Caco-2 (cell line): ENCODE measurements at regions not wholly inside any gene's neighbourhood (a gene's known extent, or its start where the extent isn't known, plus 50 kb on each side); places are given as distances from the start of the nearest gene placed in this dataset.

Source experiments
- BruUV-seq: library from RNA; stranded (reverse); fragments of 400-500 nt; replicated peaks from 2 replicates; lab custom pipeline; 2021; lab: Mats Ljungman, UMichigan
- CTCF ChIA-PET: fragments of 300-600 bp; sonication (Branson Sonifier 250); formaldehyde crosslinking; loops from one replicate; lab custom pipeline; 2022; ENCODE audit warnings: antibody characterized with exemption; lab: Charles Lee
- POLR2A ChIA-PET: fragments of 300-600 bp; sonication (Branson Sonifier 250); formaldehyde crosslinking; loops from one replicate; lab custom pipeline; 2022; ENCODE audit warnings: antibody characterized with exemption; lab: Charles Lee
- DNase-seq, 2 experiments: peaks; one replicate each; pipeline versions ENCODE4 v3.0.0 to v3.0.0-alpha.2; 2020 to 2022
- H3K27me3 ChIP-seq: replicated peaks from 2 replicates; pipeline ENCODE4 v1.6.0; 2011; ENCODE audit warnings: low read length; ENCODE audit not compliant: control insufficient read depth, insufficient read depth
- H3K36me3 ChIP-seq: 2 replicates; pipeline ENCODE4 v1.5.1; 2011; ENCODE audit warnings: low read length; ENCODE audit not compliant: control insufficient read depth, insufficient read depth
- H3K4me1 ChIP-seq: fragments of 250-450 bp; sonication (Bioruptor Pico); 2 replicates; pipeline ENCODE4 v1.5.1; 2020; ENCODE audit warnings: mild to moderate bottlenecking
- H3K4me3 ChIP-seq: 2 replicates; pipeline ENCODE4 v1.5.1; 2011; ENCODE audit warnings: low read depth, mild to moderate bottlenecking, control low read depth, low read length
- H3K9me3 ChIP-seq: fragments of 250-450 bp; sonication (Bioruptor Pico); 2 replicates; pipeline ENCODE4 v1.5.1; 2020; ENCODE audit warnings: mild to moderate bottlenecking, moderate library complexity
- H3K27ac Mint-ChIP-seq: one replicate; pipeline ENCODE4 v1.8.0; 2022; ENCODE audit warnings: mixed read lengths; ENCODE audit not compliant: unreplicated experiment
- H3K27me3 Mint-ChIP-seq: one replicate; pipeline ENCODE4 v1.8.0; 2022; ENCODE audit warnings: mixed read lengths; ENCODE audit not compliant: insufficient read depth, unreplicated experiment
- H3K36me3 Mint-ChIP-seq: one replicate; pipeline ENCODE4 v1.8.0; 2022; ENCODE audit warnings: mild to moderate bottlenecking, mixed read lengths; ENCODE audit not compliant: insufficient read depth, unreplicated experiment
- H3K4me1 Mint-ChIP-seq: one replicate; pipeline ENCODE4 v1.8.0; 2022; ENCODE audit warnings: low read depth, mixed read lengths; ENCODE audit not compliant: unreplicated experiment
- H3K4me3 Mint-ChIP-seq: one replicate; pipeline ENCODE4 v1.8.0; 2022; ENCODE audit warnings: mild to moderate bottlenecking, moderate library complexity, mixed read lengths; ENCODE audit not compliant: unreplicated experiment
- H3K9me3 Mint-ChIP-seq: one replicate; pipeline ENCODE4 v1.8.0; 2022; ENCODE audit warnings: mixed read lengths; ENCODE audit not compliant: unreplicated experiment
- intact Hi-C: fragments of 100-400 bp; cut with micrococcal nuclease; formaldehyde crosslinking; loops from one replicate; pipeline ENCODE4 v1.10.0; 2022; ENCODE audit not compliant: unreplicated experiment
- TF ChIP-seq, protein P1 (sequence below), 2 experiments: fragments of 200-600 bp in 1 of 2; IDR thresholded peaks; 1 replicate in 1 of 2; 2 replicates in 1 of 2; pipeline versions ENCODE4 v1.5.1 to v1.8.0; 2011 to 2022; ENCODE audit warnings: antibody characterized with exemption in 1 of 2, control low read depth in 1 of 2, inconsistent platforms in 1 of 2, low read depth in 1 of 2, low read length in 1 of 2, mild to moderate bottlenecking in 1 of 2, moderate library complexity in 1 of 2; ENCODE audit not compliant: insufficient read depth in 1 of 2, severe bottlenecking in 1 of 2, unreplicated experiment in 1 of 2

GRCh38 chr4:176425035-176425434, 105.3 kb downstream of the SPCS3 start:
- Mint-ChIP-seq H3K27ac (no peak overlapping the region), H3K4me1 (no peaks in the 10 kb centered on the region), H3K9me3 (no peaks in the 10 kb centered on the region), H3K4me3 (no peak overlapping the region), H3K27me3 (no peaks in the 10 kb centered on the region), H3K36me3 (no peaks in the 10 kb centered on the region)
- intact Hi-C loops = no loop called here
- POLR2A ChIA-PET = no interaction called here
- TF ChIP-seq, protein P1, sequence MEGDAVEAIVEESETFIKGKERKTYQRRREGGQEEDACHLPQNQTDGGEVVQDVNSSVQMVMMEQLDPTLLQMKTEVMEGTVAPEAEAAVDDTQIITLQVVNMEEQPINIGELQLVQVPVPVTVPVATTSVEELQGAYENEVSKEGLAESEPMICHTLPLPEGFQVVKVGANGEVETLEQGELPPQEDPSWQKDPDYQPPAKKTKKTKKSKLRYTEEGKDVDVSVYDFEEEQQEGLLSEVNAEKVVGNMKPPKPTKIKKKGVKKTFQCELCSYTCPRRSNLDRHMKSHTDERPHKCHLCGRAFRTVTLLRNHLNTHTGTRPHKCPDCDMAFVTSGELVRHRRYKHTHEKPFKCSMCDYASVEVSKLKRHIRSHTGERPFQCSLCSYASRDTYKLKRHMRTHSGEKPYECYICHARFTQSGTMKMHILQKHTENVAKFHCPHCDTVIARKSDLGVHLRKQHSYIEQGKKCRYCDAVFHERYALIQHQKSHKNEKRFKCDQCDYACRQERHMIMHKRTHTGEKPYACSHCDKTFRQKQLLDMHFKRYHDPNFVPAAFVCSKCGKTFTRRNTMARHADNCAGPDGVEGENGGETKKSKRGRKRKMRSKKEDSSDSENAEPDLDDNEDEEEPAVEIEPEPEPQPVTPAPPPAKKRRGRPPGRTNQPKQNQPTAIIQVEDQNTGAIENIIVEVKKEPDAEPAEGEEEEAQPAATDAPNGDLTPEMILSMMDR (IDR thresholded peaks at IDR 0.05; ENCODE audit: insufficient read depth in 1 of 2, low read depth in 1 of 2, low read length in 1 of 2, severe bottlenecking in 1 of 2, unreplicated experiment in 1 of 2) = no peak
- H3K9me3 ChIP-seq = no peaks in the 10 kb centered on the region
- CTCF ChIA-PET = no interaction called here
- H3K4me3 ChIP-seq = no peak overlapping the region
- BruUV-seq = no TSS peak
- no peaks in the 10 kb centered on the region for H3K27me3 ChIP-seq
- no peaks in the 10 kb centered on the region for H3K4me1 ChIP-seq
- no peak for DNase-seq
- H3K36me3 ChIP-seq = no peaks in the 10 kb centered on the region

DNA sequence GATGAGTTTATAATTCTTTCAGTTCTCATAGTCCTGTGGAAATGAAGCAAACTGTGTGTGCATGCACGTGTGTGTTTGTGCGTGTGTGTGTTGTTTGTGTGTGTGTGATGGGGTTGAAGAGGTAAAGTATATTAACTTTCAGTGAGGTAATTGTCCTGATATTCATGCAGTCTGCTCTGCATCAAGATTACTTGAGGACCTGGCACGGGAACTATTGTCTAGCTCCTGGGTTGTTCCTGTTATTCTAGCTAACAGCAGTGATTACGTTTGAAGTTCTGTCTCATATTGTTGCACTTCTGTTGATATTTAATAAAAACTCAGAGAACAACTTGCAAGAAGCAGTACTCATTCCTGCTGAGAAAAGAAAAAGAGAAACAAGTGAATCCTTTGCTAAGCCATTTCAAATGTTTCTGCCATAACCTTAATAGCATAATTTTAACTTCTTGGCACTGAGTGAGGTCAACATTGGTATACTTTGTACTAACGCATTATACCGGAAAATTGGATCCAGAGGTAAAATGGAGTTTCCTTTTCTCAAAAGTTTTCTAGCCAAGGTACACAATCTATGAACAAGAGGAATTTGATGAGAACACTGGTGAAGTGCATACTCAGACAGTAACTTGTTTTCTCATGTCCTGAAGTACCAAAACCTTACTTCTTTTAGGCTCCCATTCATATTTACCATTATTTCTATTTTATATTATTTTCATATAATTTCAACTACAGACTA, 113.2 kb downstream of the SPCS3 start:
- Histone ChIP-seq H3K9me3 (no peaks in the 10 kb centered on the region), H3K27me3 (no peaks in the 10 kb centered on the region), H3K4me1 (no peaks in the 10 kb centered on the region), H3K36me3 (no peaks in the 10 kb centered on the region), H3K4me3 (no peak overlapping the region)
- CTCF ChIA-PET = no interaction called here
- no TSS peak for BruUV-seq
- no peak for DNase-seq
- Mint-ChIP-seq H3K27me3 (peaks cover 5% of the 10 kb centered on the region), H3K4me3 (no peak overlapping the region), H3K4me1 (no peaks in the 10 kb centered on the region), H3K27ac (no peak overlapping the region), H3K9me3 (no peaks in the 10 kb centered on the region), H3K36me3 (no peaks in the 10 kb centered on the region)
- POLR2A ChIA-PET = no interaction called here
- TF ChIP-seq, protein P1 (IDR thresholded peaks at IDR 0.05; ENCODE audit: insufficient read depth in 1 of 2, low read depth in 1 of 2, low read length in 1 of 2, severe bottlenecking in 1 of 2, unreplicated experiment in 1 of 2) = no peak
- intact Hi-C loops = no loop called here

DNA sequence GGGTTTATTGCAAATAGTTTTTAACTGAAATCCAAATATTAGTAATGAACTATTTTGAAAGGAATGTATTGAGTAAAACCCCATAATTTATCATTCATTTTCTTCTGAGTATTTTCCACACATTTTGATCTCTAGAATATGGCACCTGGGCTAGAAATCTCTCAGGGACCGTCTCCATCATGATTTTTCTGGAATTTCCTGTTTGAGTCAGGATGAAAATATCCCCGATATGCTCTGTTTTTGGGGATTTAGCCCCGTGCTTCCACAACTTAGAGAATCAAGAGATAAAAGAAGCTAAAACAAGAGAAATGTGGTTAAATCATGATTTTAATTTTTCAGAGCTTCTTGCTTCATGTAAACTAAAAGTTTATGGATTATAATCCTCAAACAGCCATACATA, 114.2 kb downstream of the SPCS3 start:
- intact Hi-C loops = no loop called here
- H3K36me3 ChIP-seq = no peaks in the 10 kb centered on the region

More for the DNA sequence above, 114.2 kb downstream of the SPCS3 start:
- H3K4me3 ChIP-seq = no peak overlapping the region
- no peak overlapping the region for H3K4me3 Mint-ChIP-seq
- no TSS peak for BruUV-seq
- no peak overlapping the region for H3K27ac Mint-ChIP-seq
- H3K27me3 ChIP-seq = no peaks in the 10 kb centered on the region
- POLR2A ChIA-PET = no interaction called here
- H3K27me3 Mint-ChIP-seq = peaks cover 5% of the 10 kb centered on the region
- no peaks in the 10 kb centered on the region for H3K36me3 Mint-ChIP-seq
- H3K9me3 Mint-ChIP-seq = no peaks in the 10 kb centered on the region
- TF ChIP-seq, protein P1 (IDR thresholded peaks at IDR 0.05; ENCODE audit: insufficient read depth in 1 of 2, low read depth in 1 of 2, low read length in 1 of 2, severe bottlenecking in 1 of 2, unreplicated experiment in 1 of 2) = no peak
- H3K4me1 Mint-ChIP-seq = no peaks in the 10 kb centered on the region
- no peak for DNase-seq
- no peaks in the 10 kb centered on the region for H3K4me1 ChIP-seq
- no peaks in the 10 kb centered on the region for H3K9me3 ChIP-seq
- CTCF ChIA-PET = no interaction called here
